ENCODE measurements at regions not wholly inside any gene's neighbourhood (a gene's known extent, or its start where the extent isn't known, plus 50 kb on each side); places are given as distances from the start of the nearest gene placed in this dataset.

DNA sequence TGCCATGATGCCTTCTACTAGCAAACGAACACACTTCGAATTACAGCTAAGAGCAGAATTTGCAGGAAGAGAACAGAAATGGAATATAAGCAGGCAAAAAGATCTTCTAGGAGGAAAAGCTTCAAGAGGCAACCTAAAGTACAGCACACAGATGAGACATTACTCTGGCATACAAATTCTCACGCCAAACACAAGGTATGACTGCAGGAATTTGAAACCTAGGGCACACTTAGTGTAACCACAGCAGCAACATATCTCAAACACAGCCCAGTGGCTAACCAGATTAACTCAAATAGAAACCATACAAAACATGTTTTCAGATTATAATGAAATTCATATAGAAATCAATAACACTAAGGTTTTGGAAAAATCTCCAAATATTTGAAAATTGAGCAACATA lies 481.0 kb upstream of the RGMB start:
- TF ChIP-seq, protein P1, sequence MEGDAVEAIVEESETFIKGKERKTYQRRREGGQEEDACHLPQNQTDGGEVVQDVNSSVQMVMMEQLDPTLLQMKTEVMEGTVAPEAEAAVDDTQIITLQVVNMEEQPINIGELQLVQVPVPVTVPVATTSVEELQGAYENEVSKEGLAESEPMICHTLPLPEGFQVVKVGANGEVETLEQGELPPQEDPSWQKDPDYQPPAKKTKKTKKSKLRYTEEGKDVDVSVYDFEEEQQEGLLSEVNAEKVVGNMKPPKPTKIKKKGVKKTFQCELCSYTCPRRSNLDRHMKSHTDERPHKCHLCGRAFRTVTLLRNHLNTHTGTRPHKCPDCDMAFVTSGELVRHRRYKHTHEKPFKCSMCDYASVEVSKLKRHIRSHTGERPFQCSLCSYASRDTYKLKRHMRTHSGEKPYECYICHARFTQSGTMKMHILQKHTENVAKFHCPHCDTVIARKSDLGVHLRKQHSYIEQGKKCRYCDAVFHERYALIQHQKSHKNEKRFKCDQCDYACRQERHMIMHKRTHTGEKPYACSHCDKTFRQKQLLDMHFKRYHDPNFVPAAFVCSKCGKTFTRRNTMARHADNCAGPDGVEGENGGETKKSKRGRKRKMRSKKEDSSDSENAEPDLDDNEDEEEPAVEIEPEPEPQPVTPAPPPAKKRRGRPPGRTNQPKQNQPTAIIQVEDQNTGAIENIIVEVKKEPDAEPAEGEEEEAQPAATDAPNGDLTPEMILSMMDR (IDR thresholded peaks at IDR 0.05; ENCODE audit: extremely low read depth, insufficient read depth, missing control alignments), result no peak
- in situ Hi-C loops (cut with MboI; ENCODE audit: low pct_unique_long_range_greater_than_20kb, low sequenced_read_pairs, unreplicated experiment), result no loop called here
- DNase-seq (ENCODE audit: low spot score), result no peak

DNA sequence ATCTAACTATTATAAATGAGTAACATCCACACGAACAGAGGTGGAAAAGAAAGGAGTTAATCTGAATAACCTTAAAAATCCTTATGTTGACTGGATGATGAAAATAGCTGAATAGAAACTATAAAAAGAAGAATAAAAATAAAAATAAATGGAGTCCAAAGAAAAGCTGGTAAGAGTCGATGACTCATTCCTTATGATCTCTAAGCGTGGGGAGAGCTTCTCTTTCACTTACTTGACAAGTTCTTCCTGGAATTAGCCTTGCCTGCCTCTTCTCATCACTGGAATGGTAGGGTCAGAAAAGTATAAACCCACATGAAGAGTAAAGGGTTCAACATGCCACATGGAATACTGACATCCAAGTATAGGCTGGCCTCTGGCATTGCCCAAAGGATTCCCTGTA lies 477.0 kb upstream of the RGMB start:
- DNase-seq (ENCODE audit: low spot score), result no peak
- TF ChIP-seq, protein P1 (IDR thresholded peaks at IDR 0.05; ENCODE audit: extremely low read depth, insufficient read depth, missing control alignments), result no peak
- in situ Hi-C loops (cut with MboI; ENCODE audit: low pct_unique_long_range_greater_than_20kb, low sequenced_read_pairs, unreplicated experiment), result no loop called here

DNA sequence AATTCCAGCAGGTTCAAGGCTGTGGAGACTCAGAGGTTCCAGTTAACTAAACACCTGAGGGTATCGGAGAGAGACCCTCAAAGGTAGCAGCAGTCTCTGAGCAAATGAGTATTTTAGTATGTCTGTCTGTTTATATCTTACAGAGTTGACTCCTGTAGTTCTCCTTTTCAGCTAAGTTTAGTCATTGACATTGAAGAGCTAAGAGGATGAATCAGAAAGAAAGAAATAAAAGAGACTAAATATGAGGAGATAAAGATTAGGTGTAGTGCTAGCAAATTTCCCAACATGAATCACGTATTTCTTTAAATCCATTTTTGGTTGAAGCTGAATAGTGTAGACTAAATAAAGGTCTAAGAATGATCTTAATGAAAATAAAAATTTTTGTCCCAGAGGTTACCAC lies 474.0 kb upstream of the RGMB start:
- DNase-seq (ENCODE audit: low spot score), result no peak
- in situ Hi-C loops (cut with MboI; ENCODE audit: low pct_unique_long_range_greater_than_20kb, low sequenced_read_pairs, unreplicated experiment), result no loop called here
- TF ChIP-seq, protein P1 (IDR thresholded peaks at IDR 0.05; ENCODE audit: extremely low read depth, insufficient read depth, missing control alignments), result no peak

DNA sequence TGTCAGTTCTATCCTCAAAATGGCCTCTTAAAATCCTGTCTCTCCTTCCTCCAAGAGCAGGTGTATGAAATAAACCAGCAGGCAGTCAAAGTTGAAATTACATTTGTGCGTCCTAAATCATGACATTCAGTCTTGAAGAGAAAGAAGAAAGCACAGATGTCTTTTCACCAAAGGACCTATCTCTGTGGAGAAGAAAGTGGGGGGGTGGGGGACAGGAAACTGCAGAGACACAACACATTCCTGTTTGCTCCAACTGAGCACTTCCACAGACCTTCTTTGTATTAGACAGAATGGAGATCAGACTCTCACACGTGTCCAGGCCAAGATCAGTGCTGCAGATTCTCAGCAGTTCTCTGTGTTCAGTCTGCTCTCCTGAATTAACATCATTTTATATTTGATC lies 471.9 kb upstream of the RGMB start:
- TF ChIP-seq, protein P1 (IDR thresholded peaks at IDR 0.05; ENCODE audit: extremely low read depth, insufficient read depth, missing control alignments), result no peak
- DNase-seq (ENCODE audit: low spot score), result no peak
- in situ Hi-C loops (cut with MboI; ENCODE audit: low pct_unique_long_range_greater_than_20kb, low sequenced_read_pairs, unreplicated experiment), result no loop called here

DNA sequence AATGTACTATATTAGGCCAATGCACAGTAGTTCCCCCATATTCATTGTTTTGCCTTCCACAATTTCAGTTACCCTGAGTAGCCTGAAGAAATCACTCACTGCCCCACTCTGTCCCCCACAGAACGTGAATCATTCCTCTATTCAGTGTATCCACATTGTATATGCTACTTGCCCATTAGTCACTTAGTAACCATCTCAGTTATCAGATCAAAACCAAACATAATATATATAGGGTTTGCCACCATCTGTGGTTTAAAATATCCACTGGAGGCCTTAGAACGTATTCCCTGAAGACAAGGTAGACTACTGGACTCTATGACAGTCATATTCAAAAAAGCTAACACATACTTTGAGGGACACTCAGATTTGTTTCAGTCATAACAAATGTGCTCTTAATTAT lies 465.7 kb upstream of the RGMB start:
- DNase-seq (ENCODE audit: low spot score), result no peak
- in situ Hi-C loops (cut with MboI; ENCODE audit: low pct_unique_long_range_greater_than_20kb, low sequenced_read_pairs, unreplicated experiment), result no loop called here
- TF ChIP-seq, protein P1 (IDR thresholded peaks at IDR 0.05; ENCODE audit: extremely low read depth, insufficient read depth, missing control alignments), result no peak

DNA sequence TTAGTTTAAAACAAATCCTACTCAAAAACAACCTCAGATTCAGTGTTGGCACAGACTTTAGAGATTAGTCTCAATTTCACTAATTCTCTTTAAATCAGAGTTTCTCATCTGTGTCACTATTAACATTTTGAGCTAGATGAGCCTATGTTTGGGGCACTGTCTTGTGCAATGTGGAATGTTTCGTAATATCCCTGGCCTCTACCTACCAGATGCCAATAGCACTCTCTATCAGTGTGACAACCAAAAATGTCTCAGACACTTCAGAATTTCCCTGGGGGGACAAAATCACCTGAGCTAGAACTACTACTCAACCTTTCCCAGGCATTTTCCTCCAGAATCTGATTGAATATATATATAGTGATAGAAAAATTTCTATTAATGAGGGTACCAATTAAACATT lies 465.2 kb upstream of the RGMB start:
- in situ Hi-C loops (cut with MboI; ENCODE audit: low pct_unique_long_range_greater_than_20kb, low sequenced_read_pairs, unreplicated experiment), result no loop called here
- DNase-seq (ENCODE audit: low spot score), result no peak
- TF ChIP-seq, protein P1 (IDR thresholded peaks at IDR 0.05; ENCODE audit: extremely low read depth, insufficient read depth, missing control alignments), result no peak

DNA sequence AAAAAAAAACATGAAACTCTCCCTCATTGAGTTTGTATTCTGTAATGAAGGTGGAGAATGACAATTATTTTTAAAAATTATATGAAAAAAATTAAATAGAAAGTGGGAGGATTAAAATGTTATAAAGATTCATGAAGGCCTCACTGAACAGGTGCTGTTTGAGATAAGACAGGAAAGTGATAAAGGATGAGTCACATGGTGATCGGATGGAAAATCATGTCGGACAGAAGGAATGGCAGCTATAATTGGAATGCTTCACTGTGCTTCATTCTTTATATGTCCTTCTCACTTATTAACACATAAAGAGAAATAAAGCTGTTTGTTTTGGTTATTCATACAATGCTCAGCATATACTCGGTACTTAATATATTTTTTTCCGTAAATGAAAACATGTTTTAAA lies 464.5 kb upstream of the RGMB start:
- in situ Hi-C loops (cut with MboI; ENCODE audit: low pct_unique_long_range_greater_than_20kb, low sequenced_read_pairs, unreplicated experiment), result no loop called here
- DNase-seq (ENCODE audit: low spot score), result no peak
- TF ChIP-seq, protein P1 (IDR thresholded peaks at IDR 0.05; ENCODE audit: extremely low read depth, insufficient read depth, missing control alignments), result no peak

Data from GM13977 (cell line).